Chondrocyte (in vitro differentiated cells): ENCODE measurements at regions not wholly inside any gene's neighbourhood (a gene's known extent, or its start where the extent isn't known, plus 50 kb on each side); places are given as distances from the start of the nearest gene placed in this dataset.

Source experiments
- DNase-seq: peaks from one replicate; pipeline ENCODE4 v3.0.0; 2021; ENCODE audit warnings: mixed read lengths, low spot score
- H3K27ac Mint-ChIP-seq: one replicate; pipeline ENCODE4 v1.8.0; 2021; ENCODE audit warnings: mild to moderate bottlenecking, moderate library complexity, mixed read lengths; ENCODE audit not compliant: unreplicated experiment
- H3K27me3 Mint-ChIP-seq: 2 replicates; pipeline ENCODE4 v1.8.0; 2021; ENCODE audit warnings: low read depth, mixed read lengths
- H3K36me3 Mint-ChIP-seq: 2 replicates; pipeline ENCODE4 v1.8.0; 2021; ENCODE audit warnings: low read depth, mixed read lengths
- H3K4me1 Mint-ChIP-seq: 2 replicates; pipeline ENCODE4 v1.8.0; 2021; ENCODE audit warnings: low read depth, mild to moderate bottlenecking, mixed read lengths
- H3K4me3 Mint-ChIP-seq: one replicate; pipeline ENCODE4 v1.8.0; 2021; ENCODE audit warnings: mild to moderate bottlenecking, moderate library complexity, mixed read lengths; ENCODE audit not compliant: unreplicated experiment
- H3K9me3 Mint-ChIP-seq: 2 replicates; pipeline ENCODE4 v1.8.0; 2021; ENCODE audit warnings: low read depth, mixed read lengths
- CTCF ChIP-seq: fragments of 200-600 bp; sonication (generic); IDR thresholded peaks from 2 replicates; pipeline ENCODE4 v1.5.0; 2021; ENCODE audit warnings: antibody characterized with exemption, mild to moderate bottlenecking, moderate library complexity

DNA sequence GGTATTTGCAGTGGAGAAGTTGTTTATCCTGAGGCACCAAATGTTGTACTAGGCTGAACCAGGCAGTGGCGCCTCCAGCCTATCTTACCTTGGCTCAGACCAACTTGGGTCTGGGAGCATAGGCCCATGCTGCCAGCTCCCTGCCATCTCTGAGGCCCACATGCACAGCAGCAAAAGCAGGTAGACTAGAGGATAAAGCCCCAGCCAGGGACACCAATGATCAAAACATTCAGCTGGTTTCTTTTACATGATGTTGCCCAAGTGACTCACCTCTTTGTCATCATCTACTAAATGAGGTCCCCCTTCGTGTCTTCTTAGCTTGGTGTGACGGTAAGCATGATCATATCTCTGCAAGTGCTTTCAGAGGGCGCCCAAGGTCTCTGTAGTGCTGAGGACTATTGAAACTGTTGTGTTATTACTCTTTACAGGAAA is 112.1 kb upstream of the DRD2 start:
- no peak for DNase-seq
- Mint-ChIP-seq H3K4me1 (no peaks in the 10 kb centered on the region), H3K9me3 (no peaks in the 10 kb centered on the region), H3K27ac (no peak overlapping the region), H3K36me3 (no peaks in the 10 kb centered on the region), H3K4me3 (no peak overlapping the region), H3K27me3 (peaks cover 12% of the 10 kb centered on the region)
- TF ChIP-seq CTCF, result no peak

DNA sequence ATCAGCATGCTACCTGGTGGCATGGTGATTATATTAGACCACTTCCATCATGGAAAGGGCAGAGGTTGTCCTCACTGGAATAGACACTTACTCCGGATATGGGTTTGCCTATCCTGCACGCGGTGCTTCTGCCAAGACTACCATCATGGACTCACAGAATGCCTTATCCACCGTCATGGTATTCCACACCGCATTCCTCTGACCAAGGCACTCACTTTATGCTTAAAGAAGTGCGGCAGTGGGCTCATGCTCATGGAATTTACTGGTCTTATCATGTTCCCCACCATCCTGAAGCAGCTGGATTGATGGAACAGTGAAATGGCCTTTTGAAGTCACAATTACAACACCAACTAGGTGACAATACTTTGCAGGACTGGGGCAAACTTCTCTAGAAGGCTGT is 109.2 kb upstream of the DRD2 start:
- H3K27me3 Mint-ChIP-seq, result peaks cover 4% of the 10 kb centered on the region
- no peaks in the 10 kb centered on the region for H3K9me3 Mint-ChIP-seq
- H3K36me3 Mint-ChIP-seq, result no peaks in the 10 kb centered on the region
- TF ChIP-seq CTCF, result no peak
- no peak overlapping the region for H3K4me3 Mint-ChIP-seq
- H3K27ac Mint-ChIP-seq, result no peak overlapping the region
- H3K4me1 Mint-ChIP-seq, result no peaks in the 10 kb centered on the region
- no peak for DNase-seq

DNA sequence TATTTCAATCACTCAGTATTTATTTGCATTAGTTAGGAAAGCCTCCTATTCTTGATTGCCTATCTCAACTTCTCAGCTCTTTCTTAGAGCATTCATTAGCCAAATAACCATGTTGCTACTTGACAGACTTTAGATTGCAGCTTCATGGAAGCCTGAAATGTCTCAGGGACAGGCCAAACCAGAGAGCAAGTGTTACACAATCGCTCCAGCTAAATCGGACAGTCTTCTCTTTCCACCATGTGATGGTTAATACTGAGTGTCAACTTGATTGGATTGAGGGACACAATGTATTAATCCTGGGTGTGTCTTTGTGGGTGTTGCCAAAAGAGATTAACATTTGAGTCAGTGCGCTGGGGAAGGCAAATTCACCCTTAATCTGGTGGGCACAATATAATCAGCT is 106.5 kb upstream of the DRD2 start:
- Mint-ChIP-seq H3K4me3 (no peak overlapping the region), H3K36me3 (no peaks in the 10 kb centered on the region), H3K27me3 (peaks cover 16% of the 10 kb centered on the region), H3K9me3 (no peaks in the 10 kb centered on the region), H3K27ac (no peak overlapping the region), H3K4me1 (no peaks in the 10 kb centered on the region)
- no peak for DNase-seq
- no peak for TF ChIP-seq CTCF

DNA sequence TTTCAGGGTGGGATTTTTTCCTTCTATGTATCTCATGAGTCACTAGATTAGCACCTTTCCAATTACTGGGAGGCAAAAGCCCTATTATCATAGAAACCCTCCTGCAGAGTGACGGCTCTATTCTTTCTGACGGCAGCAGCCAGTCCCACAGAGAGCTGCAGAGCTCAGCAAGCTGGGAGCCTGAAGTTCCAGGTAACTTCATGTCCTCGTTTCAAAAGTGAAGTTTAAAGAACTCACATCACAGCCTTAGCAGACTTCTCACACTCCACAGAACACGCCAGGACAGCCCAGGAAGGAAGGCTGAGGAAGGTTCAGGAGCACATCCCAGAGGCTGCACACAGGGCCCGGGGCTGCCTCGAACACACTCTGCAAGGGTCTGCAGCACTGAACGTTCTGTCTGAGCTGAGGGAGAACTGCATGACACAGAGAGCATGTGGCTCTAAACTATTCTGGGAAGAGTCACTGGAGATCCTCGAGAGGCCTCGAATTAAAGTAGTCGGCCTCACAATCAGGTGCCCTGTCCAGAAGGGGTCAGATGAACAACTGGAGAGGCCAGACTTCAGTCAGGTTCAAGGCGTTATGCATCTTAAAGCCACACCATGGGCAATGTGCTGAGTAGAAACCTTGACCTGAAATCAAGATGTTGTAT is 104.2 kb upstream of the DRD2 start:
- Mint-ChIP-seq H3K9me3 (no peaks in the 10 kb centered on the region), H3K27me3 (peaks cover 17% of the 10 kb centered on the region), H3K36me3 (no peaks in the 10 kb centered on the region), H3K4me1 (no peaks in the 10 kb centered on the region), H3K4me3 (no peak overlapping the region), H3K27ac (no peak overlapping the region)
- TF ChIP-seq CTCF, result no peak
- no peak for DNase-seq

GRCh38 chr11:113578715-113579250 is 103.6 kb upstream of the DRD2 start:
- peaks cover 17% of the 10 kb centered on the region for H3K27me3 Mint-ChIP-seq
- no peak overlapping the region for H3K27ac Mint-ChIP-seq
- TF ChIP-seq CTCF, result no peak
- H3K36me3 Mint-ChIP-seq, result no peaks in the 10 kb centered on the region
- DNase-seq, result no peak
- H3K9me3 Mint-ChIP-seq, result no peaks in the 10 kb centered on the region
- no peaks in the 10 kb centered on the region for H3K4me1 Mint-ChIP-seq
- no peak overlapping the region for H3K4me3 Mint-ChIP-seq
